HG03457 (cell line): ENCODE measurements at regions not wholly inside any gene's neighbourhood (a gene's known extent, or its start where the extent isn't known, plus 50 kb on each side); places are given as distances from the start of the nearest gene placed in this dataset.

ENCODE experiments used
- ATAC-seq: cut with Tn5 transposase; IDR thresholded peaks from one replicate; pipeline ENCODE4 v1.9.1; 2021; ENCODE audit warnings: moderate number of reproducible peaks; ENCODE audit not compliant: unreplicated experiment

GRCh38 chr4:121526509-121526908 is 145.7 kb upstream of the QRFPR start:
- no peak for ATAC-seq

- no peak for ATAC-seq
Observed at GRCh38 chr4:121519236-121519838, 138.5 kb upstream of the QRFPR start.

- ATAC-seq: no peak
Observed at GRCh38 chr4:121517241-121517640, 136.4 kb upstream of the QRFPR start.

GRCh38 chr4:121514443-121514842 is 133.6 kb upstream of the QRFPR start:
- ATAC-seq: no peak

GRCh38 chr4:121510341-121510874 is 129.6 kb upstream of the QRFPR start:
- peak; percentile 81 for ATAC-seq

GRCh38 chr4:121485190-121485804 is 104.5 kb upstream of the QRFPR start:
- ATAC-seq: no peak

GRCh38 chr4:121484633-121485032 is 103.8 kb upstream of the QRFPR start:
- ATAC-seq: peak; percentile 86

- no peak for ATAC-seq
Observed at GRCh38 chr4:121479808-121480207, 99.0 kb upstream of the QRFPR start.

GRCh38 chr4:121477480-121477879 is 96.7 kb upstream of the QRFPR start:
- ATAC-seq: no peak

- ATAC-seq: no peak
Observed at GRCh38 chr4:121477079-121477478, 96.3 kb upstream of the QRFPR start.

- ATAC-seq: no peak
Observed at GRCh38 chr4:121472937-121473721, 92.3 kb upstream of the QRFPR start.

- no peak for ATAC-seq
Observed at GRCh38 chr4:121464854-121465253, 84.0 kb upstream of the QRFPR start.

- peak; percentile 71 for ATAC-seq
Observed at GRCh38 chr4:121462660-121463261, 81.9 kb upstream of the QRFPR start.

- no peak for ATAC-seq
Observed at GRCh38 chr4:121459026-121459425, 78.2 kb upstream of the QRFPR start.

GRCh38 chr4:121457278-121457875 is 76.6 kb upstream of the QRFPR start:
- ATAC-seq: no peak

GRCh38 chr4:121455285-121455684 is 74.5 kb upstream of the QRFPR start:
- no peak for ATAC-seq

GRCh38 chr4:121454251-121454979 is 73.6 kb upstream of the QRFPR start:
- no peak for ATAC-seq

- ATAC-seq: no peak
Observed at GRCh38 chr4:121451310-121451709, 70.5 kb upstream of the QRFPR start.

- no peak for ATAC-seq
Observed at GRCh38 chr4:121449416-121449815, 68.6 kb upstream of the QRFPR start.

GRCh38 chr4:121448231-121448630 is 67.4 kb upstream of the QRFPR start:
- ATAC-seq: no peak
